ENCODE measurements at regions not wholly inside any gene's neighbourhood (a gene's known extent, or its start where the extent isn't known, plus 50 kb on each side); places are given as distances from the start of the nearest gene placed in this dataset.

DNA sequence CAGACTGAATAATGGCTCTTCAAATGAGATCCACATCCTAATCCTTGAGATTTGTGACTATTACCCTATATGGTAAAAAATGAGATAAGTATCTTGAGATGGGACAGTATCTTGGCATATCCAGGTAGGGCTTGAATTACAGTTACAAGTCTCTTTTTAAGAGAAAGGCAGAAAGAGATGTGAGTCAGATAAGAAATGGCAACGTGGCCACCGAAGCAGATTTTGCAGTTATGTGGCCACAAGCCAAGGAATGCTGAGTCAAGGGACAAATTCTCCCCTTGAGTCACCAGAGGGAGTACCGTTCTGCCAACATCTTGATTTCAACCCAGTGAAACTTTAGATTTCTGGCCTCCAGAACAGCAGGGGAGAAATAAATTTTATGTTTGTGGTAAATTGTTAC, 1983.0 kb upstream of the C9orf72 start (continued):
- TF ChIP-seq POLR2A (IDR thresholded peaks at IDR 0.05; ENCODE audit: control extremely low read depth in 1 of 2, low read depth in 2 of 2, low read length in 2 of 2) (no peak), RFX5 (IDR thresholded peaks at IDR 0.05; ENCODE audit: borderline replicate concordance, low read depth, low read length) (no peak), HDAC2 (IDR thresholded peaks at IDR 0.05; ENCODE audit: borderline replicate concordance in 1 of 2, low read depth in 2 of 2, low read length in 2 of 2) (no peak), BACH1 (IDR thresholded peaks at IDR 0.05; ENCODE audit: low read length) (no peak), SAP30 (IDR thresholded peaks at IDR 0.05; ENCODE audit: insufficient read depth, insufficient replicate concordance, low read length) (no peak)
